Lung (tissue), 11 donors: ENCODE measurements at regions not wholly inside any gene's neighbourhood (a gene's known extent, or its start where the extent isn't known, plus 50 kb on each side); places are given as distances from the start of the nearest gene placed in this dataset.

Experiments
- ATAC-seq: fragments of 200-7000 bp; cut with Tn5 transposase; one replicate; pipeline ENCODE4 v1.9.1; 2020; ENCODE audit warnings: moderate number of reproducible peaks; ENCODE audit not compliant: insufficient read depth, low FRiP score
- DNase-seq, 3 donors: peaks; one replicate each; pipeline ENCODE4 v3.0.0-alpha.2; 2013 to 2017
- H3K27ac ChIP-seq, 2 donors: one replicate each; pipeline ENCODE4 v1.5.1; 2013; ENCODE audit warnings: mild to moderate bottlenecking in 2 of 2, moderate library complexity in 2 of 2, control low read depth in 1 of 2, inconsistent platforms in 1 of 2, low read depth in 1 of 2, low read length in 1 of 2
- H3K27me3 ChIP-seq, 3 donors: one replicate each; pipeline ENCODE4 v1.5.1; 2013; ENCODE audit warnings: low read length in 2 of 3; ENCODE audit not compliant: control insufficient read depth in 3 of 3, insufficient read depth in 3 of 3
- H3K36me3 ChIP-seq, 4 donors: one replicate each; pipeline ENCODE4 v1.5.1; 2013; ENCODE audit warnings: low read length in 4 of 4, mild to moderate bottlenecking in 1 of 4, moderate library complexity in 1 of 4; ENCODE audit not compliant: control insufficient read depth in 4 of 4, insufficient read depth in 4 of 4
- H3K4me1 ChIP-seq, 5 donors: one replicate each; pipeline ENCODE4 v1.5.1; 2013; ENCODE audit warnings: low read length in 5 of 5, mild to moderate bottlenecking in 2 of 5, moderate library complexity in 1 of 5; ENCODE audit not compliant: control insufficient read depth in 5 of 5, insufficient read depth in 5 of 5
- H3K4me3 ChIP-seq: one replicate; pipeline ENCODE4 v1.5.1; 2013; ENCODE audit warnings: mild to moderate bottlenecking, control low read depth, moderate library complexity
- H3K9ac ChIP-seq, 2 donors: one replicate each; pipeline ENCODE4 v1.5.1; 2013; ENCODE audit warnings: low read length in 2 of 2, control low read depth in 1 of 2; ENCODE audit not compliant: insufficient read depth in 1 of 2
- H3K9me3 ChIP-seq, 4 donors: one replicate each; pipeline ENCODE4 v1.5.1; 2013; ENCODE audit warnings: low read length in 3 of 4, mild to moderate bottlenecking in 1 of 4, moderate library complexity in 1 of 4; ENCODE audit not compliant: control insufficient read depth in 4 of 4, insufficient read depth in 3 of 4
- WGBS, 2 donors: extraction: QIAGEN DNeasy Blood & Tissue Kit; methylation state at CpG; one replicate each; pipeline ENCODE4 v1.1.7; 2013; 5-methylcytosine and 5-hydroxymethylcytosine counted together
- TF ChIP-seq, protein P1 (sequence below): IDR thresholded peaks from 2 replicates; pipeline ENCODE4 v1.5.1; 2012; ENCODE audit warnings: mild to moderate bottlenecking; ENCODE audit errors: control extremely low read depth, extremely low read depth
- donor health status: control.
- donor health status: control.
- donor health status: Bipolar disorder and iron deficiency.
- donor health status: healthy.
- donor health status: DM: yes; HTN: yes; CAD: no.

DNA sequence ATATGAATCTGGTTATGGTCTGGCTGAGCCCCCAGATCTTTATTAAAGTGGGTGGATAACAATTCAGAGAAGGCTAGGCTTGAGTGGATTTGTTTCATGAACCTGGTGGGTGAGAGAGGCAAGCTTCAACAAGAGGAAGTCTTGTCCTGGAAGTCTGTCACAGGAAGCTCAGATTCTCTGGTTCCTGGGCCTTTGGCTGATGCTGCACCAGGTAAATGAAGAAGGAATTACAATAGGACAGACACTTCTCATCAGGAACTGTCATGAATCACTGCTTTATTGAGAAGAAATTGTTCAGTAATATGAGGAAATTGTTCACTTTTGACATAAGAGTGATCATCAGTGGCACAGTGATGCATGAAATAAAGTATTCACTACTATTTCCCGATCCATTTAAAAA is 167.6 kb upstream of the ELL2 start:
- peaks cover 0 to 4% (median 0%) of the 10 kb centered on the region in 5 donors for H3K4me1 ChIP-seq
- no peak overlapping the region for H3K9ac ChIP-seq
- no peaks in the 10 kb centered on the region for H3K27me3 ChIP-seq
- DNase-seq (no peak), ATAC-seq (no peak)
- WGBS, 2 donors, result 89 to 100% methylated on average over 1 of the region's 1 CpG
- no peak overlapping the region for H3K27ac ChIP-seq
- no peak overlapping the region for H3K4me3 ChIP-seq
- H3K36me3 ChIP-seq, result no peaks in the 10 kb centered on the region
- TF ChIP-seq, protein P1, sequence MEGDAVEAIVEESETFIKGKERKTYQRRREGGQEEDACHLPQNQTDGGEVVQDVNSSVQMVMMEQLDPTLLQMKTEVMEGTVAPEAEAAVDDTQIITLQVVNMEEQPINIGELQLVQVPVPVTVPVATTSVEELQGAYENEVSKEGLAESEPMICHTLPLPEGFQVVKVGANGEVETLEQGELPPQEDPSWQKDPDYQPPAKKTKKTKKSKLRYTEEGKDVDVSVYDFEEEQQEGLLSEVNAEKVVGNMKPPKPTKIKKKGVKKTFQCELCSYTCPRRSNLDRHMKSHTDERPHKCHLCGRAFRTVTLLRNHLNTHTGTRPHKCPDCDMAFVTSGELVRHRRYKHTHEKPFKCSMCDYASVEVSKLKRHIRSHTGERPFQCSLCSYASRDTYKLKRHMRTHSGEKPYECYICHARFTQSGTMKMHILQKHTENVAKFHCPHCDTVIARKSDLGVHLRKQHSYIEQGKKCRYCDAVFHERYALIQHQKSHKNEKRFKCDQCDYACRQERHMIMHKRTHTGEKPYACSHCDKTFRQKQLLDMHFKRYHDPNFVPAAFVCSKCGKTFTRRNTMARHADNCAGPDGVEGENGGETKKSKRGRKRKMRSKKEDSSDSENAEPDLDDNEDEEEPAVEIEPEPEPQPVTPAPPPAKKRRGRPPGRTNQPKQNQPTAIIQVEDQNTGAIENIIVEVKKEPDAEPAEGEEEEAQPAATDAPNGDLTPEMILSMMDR, result no peak
- no peaks in the 10 kb centered on the region for H3K9me3 ChIP-seq

DNA sequence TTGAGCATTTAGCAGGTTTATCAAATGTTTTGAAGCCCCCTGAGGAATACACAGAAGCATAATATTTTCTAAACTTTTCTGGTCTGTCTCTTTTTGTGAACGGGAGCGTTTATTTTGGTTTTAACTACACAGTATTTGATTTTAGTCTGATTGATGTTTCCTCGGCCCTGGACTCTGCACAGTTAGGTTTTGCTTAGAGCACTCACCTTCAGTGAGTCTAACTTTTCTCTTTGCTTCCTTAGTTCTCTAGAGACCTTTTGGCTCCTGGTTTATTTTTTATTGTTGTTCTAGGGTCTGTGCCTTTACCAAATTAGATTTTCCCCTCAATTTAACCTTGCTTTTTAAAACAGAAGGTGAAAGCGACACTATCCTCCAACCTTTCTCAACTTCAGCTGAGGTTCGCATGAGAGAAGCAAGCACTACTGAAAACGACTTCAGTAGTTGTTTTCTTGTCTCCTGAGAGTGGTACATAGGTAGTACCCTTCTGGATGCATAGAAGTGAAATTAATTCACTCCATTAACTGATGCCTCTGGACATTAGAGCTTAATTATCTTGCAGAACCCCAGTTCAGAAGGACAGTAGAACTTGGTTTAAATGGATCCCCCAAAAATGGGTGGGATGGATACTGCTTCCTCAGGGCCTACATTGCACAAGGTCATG is 166.7 kb upstream of the ELL2 start:
- WGBS, 2 donors, result 79 to 90% methylated on average over 6 of the region's 6 CpGs
- no peaks in the 10 kb centered on the region for H3K9me3 ChIP-seq
- no peak overlapping the region for H3K27ac ChIP-seq
- DNase-seq, result no peak
- no peak for ATAC-seq
- no peaks in the 10 kb centered on the region for H3K36me3 ChIP-seq
- TF ChIP-seq, protein P1, result no peak
- H3K4me1 ChIP-seq, result peaks cover 0 to 4% (median 0%) of the 10 kb centered on the region in 5 donors
- H3K27me3 ChIP-seq, result no peaks in the 10 kb centered on the region
- no peak overlapping the region for H3K9ac ChIP-seq
- H3K4me3 ChIP-seq, result no peak overlapping the region

DNA sequence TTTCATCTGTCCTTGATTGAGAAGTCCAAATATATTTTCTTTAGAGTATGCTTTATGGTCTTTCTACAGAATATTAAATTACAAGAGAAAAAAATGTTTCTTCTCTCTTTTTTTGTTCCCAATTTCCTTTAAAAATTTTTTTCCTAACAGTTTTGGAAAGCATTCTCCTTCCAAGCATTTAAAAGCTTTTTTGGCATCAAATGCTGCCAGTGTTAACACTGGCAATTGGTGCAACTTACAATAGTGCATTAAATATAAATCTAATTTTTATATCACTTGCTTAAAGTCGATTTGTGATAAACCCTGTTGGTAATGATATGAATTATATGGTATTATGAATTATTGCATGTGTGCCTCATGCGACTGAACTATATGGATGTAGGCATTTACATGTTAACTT is 165.9 kb upstream of the ELL2 start:
- ATAC-seq (no peak), DNase-seq (no peak)
- Histone ChIP-seq H3K36me3 (no peaks in the 10 kb centered on the region), H3K9ac (no peak overlapping the region), H3K27ac (no peak overlapping the region), H3K4me1 (peaks cover 0 to 4% (median 0%) of the 10 kb centered on the region in 5 donors), H3K4me3 (no peak overlapping the region), H3K27me3 (no peaks in the 10 kb centered on the region), H3K9me3 (no peaks in the 10 kb centered on the region)
- TF ChIP-seq, protein P1, result no peak
- 75 to 90% methylated on average over 2 of the region's 2 CpGs for WGBS, 2 donors
